Left kidney (tissue), 1 donor: ENCODE measurements at regions not wholly inside any gene's neighbourhood (a gene's known extent, or its start where the extent isn't known, plus 50 kb on each side); places are given as distances from the start of the nearest gene placed in this dataset.
"Not testable (repeated sequence)": the region's sequence is repeated elsewhere in the genome, so short reads cannot be mapped to it uniquely, and the experiment has no call there.

Experiments used
- DNase-seq: peaks from one replicate; pipeline ENCODE4 v3.0.0-alpha.2; 2013

GRCh38 chr9:7622481-7622880, 177.1 kb downstream of the DMAC1 start:
- DNase-seq: no peak

DNA sequence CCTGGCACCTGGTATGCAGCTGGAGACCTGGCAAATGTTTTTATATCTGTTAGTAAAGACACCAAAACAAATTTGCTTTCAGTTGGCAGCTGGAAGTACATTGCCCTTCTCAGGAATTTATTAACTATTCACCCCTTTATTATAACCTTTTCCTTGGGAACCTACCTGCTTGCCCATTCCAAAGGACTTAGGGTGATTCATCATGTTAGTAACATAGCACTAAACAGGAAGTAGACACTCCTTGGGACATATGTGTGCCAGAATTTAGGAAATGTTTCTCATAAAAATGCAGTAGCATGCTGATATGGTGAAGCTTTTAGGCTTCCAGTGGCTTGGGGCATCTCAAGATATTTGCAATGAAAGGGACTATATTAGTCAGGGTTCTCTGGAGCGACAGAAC, 184.2 kb downstream of the DMAC1 start:
- no peak for DNase-seq

- DNase-seq: no peak
Measured at GRCh38 chr9:7613931-7614330, 185.6 kb downstream of the DMAC1 start.

DNA sequence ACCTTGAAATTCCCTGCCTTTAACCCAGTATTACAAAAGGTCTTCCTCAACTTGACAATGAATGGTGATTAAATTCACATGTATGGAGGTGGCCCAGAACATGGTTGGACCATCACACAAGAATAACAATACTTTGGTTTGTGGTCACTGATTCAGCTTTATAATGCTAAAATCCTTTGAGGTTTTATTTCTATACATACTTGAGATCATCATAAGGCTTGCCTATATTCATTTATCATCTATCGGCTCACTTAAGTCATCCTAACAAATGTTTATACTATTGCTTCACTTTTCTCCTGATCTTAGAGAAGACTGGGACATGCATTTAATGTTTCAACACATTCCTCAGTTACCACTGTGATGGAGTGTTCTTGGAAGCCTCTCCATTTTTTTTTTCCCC, 191.3 kb downstream of the DMAC1 start:
- DNase-seq: no peak

DNA sequence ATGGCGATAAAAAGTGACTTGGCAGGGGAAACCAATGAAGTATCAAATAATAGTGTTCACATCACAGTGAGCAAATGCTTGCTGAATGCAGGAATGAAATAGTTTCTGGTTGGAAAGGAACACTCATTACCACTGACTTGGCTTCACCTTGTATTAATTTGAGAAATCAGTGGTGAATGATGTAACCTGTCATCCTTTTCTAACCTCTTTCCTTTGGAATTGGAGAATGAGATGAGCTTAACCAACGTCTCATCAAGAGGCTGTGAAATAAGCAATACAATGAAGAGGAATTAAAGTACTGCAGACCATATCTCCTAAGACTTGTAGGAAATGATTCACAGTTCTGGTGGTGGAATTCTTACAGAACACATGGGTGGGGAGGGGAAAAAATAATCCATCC, 192.2 kb downstream of the DMAC1 start:
- no peak for DNase-seq

DNA sequence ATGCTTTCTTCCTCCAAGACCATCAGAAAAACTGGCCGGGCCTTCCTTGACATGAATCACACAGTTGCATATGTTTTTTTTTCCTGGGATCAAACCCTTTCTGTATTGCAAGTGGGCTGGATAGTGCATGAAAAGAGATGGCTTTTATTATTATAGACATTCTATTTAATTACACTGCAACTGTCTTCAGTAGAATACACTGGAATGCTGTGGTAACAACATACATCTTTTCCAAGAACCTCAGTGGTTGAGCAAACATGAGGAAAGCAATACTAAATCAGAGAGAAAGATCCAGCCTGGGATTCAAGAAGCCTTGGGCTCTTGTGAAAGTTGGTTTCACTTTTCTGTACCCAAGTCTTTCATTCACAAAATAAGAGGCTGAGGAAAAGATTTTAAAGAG, 193.0 kb downstream of the DMAC1 start:
- DNase-seq: no peak

- no peak for DNase-seq
Measured at GRCh38 chr9:7601739-7602138, 197.8 kb downstream of the DMAC1 start.

- DNase-seq: no peak
Measured at GRCh38 chr9:7597716-7598115, 201.9 kb downstream of the DMAC1 start.

- peak; percentile 31 for DNase-seq
Measured at GRCh38 chr9:7592321-7593316, 207.0 kb downstream of the DMAC1 start.

DNA sequence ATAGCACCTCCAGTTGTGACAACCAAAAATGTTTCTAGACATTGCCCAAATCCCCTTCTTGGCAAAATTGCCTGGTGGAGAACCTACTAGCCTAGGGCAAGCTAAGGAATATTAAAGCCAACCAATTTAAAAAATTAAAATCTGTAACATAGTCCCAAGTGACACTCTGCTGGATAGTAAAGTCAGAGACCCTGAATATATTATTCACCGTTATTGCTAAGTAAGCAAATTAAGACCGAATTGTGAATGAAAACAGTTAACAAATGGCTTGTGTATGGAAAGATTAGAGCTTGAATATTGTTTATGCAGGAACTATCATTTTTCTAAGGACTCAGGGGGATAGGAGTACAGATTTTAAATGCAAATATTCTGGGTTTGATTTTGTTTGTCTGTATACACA, 208.1 kb downstream of the DMAC1 start:
- no peak for DNase-seq

DNA sequence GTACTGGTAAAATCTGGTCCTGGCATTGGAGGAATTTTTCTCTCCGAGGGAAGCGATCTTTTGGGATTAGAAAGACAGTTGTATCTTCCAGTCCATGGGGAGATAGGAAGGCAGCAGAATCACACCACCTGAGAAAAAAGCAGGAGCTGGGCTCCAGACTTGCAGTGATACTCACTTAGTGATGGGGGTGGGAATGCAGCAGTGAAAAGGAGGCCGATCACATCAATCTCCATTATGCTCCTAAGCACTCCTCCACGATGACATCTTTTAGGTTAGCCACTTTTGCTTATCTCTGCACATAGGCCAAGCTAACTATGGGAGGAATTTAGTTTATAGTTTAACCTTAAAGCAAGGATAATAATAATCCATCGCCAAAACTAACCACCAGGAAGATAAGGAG, 219.0 kb downstream of the DMAC1 start:
- no peak for DNase-seq

DNA sequence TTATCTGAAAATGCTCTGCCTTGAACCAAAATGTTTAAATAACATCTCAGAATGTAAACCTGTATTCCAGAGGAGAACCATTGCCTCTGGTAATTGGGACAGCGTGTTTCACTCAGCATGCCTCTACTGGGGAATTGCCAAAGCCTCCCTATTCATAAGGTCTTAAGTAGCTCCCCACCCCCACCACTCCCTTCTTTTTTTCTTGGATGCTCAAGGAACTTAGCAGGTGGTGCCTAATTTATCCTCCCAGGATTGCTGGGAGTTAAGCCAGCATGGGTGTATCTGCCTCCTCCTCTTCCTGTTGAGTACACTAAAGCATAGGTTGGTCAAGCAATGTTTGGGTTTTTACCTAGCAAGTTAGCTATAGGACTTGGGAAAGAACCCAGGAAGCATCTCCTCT, 220.2 kb downstream of the DMAC1 start:
- DNase-seq: no peak

DNA sequence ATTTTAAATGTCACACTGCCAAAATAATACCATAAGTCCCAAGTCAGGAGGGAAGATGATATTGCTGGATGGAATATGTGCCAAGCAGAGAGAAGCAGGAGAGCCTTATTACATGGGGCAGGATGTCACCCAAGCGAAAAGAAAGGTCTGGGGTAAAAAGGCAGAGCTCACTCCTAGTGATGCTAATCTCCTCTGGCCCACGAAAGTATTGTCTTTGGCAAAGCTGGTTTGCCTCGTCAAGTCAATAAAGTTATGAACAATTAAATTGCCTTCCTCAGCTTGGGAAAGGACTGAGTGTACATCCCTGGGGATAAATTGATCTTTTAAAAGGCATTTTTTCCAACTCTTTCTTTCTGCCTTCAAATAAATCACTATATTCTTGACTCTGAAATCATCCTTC, 220.6 kb downstream of the DMAC1 start:
- no peak for DNase-seq

DNA sequence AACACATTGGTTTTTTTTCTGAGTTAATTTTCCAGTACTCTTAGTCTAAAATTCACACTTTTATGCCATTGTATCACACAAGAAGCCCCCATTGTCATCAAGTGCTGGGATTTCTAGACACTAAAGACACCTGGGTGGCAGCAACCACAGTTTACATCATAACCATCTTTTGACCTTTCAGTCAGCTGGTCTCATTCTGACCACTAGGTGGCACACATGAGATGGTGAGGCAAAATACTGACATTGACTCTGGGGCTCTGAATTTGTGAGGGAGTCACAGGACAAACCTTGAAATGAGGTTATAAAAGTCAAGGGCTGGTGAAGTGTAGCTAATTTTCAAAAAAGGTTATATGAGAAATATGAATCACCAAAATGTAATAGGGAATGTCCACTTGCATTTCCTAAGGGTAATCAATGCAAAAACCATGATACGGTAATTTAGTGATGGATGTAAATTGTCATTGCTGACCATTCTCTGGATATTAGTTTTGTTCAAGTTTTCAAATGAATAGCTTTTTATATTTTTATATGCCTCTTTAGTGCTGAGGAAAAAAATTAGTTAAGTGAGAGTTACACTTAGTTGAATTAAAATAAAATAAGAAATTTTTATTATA, 229.4 kb downstream of the DMAC1 start:
- DNase-seq: peak; percentile 38

- no peak for DNase-seq
Measured at GRCh38 chr9:7567687-7568086, 231.9 kb downstream of the DMAC1 start.

DNA sequence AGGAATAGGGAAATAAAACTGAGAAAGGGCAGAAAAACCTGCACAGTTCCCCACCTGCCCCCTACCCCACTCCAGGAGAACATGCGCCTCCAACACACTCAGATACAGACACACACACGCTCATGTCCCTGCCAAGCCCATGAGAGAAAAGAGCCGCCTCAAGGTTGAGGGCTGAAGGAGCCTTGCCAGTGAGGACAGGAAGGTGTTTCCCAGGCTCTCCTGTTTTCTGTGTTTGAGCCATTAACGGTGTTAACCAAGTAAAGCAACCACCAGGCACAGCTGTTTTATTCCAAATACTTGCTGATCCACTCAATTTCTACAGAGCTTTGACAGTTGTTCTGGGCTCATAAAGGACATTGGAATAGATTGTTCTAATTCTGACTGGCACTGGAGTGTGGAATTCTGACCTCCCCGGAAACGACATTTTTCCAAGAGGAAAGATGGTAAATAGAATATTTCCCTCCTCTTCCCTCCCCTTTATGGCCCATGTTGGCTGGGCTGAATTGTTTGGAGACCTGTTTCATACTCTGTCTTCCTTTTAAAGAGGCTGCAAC, 238.0 kb downstream of the DMAC1 start:
- no peak for DNase-seq

DNA sequence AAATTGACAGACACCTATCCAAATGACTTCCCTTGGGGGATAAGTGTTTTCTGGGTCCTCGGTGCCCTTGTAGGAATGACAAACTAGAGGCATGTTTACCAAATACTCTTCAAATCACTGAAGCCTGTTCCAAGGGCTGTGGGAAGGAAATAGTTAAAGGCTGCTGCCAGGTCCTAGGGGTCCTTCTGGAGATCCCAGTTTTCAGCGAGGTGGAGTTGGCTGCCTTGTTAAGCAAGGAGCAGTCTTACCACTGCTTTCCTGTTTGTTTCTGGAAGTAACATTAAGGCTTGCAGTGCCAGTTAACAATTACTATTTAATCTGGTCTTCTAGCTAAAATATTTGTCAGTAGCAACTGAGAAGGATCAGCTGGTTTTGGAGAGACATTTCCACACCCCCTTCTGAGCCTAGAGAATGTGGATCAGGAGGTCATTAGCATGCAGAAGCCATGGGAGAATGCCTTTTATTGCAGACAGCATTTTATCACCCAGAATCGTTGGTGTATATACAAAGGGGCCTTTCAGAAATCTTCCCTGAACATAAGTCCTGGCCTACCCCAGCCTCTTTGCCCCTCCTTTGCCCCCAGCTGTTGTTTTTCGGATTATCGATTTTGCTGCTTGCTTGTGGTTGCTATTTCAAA, 238.8 kb downstream of the DMAC1 start:
- DNase-seq: no peak

DNA sequence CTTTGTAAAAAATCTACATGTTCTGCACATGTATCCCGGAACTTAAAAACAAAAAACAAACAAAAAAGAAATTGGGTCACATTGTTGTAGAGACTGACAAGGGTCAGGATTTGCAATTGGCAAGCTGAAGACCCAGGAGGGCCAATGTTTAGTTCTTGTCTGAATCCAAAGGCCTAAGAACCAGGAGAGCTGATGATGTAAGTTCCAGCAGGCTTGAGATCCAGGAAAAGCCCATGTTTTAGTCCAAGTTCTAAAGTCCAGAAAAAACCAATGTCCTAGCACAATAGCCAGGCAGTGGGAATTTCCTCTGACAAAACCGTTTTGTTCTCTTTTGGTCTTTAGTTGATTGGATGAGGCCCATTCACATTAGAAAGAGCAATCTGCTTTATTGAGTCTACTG, 244.9 kb downstream of the DMAC1 start:
- no peak for DNase-seq

DNA sequence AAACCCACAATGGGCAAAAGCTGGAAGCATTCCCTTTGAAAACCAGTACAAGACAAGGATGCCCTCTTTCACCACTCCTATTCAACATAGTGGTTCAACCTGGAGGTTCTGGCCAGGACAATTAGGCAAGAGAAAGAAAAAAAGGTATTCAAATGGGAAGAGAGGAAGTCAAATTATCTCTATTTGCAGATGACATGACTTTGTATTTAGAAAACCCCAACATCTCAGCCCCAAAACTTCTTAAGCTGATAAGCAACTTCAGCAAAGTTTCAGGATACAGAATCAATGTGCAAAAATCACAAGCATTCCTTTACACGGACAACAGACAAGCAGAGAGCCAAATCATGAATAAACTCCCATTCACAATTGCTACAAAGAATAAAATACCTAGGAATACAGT, 246.9 kb downstream of the DMAC1 start:
- DNase-seq: not testable (repeated sequence)

GRCh38 chr9:7549249-7549648, 250.3 kb downstream of the DMAC1 start:
- DNase-seq: no peak

DNA sequence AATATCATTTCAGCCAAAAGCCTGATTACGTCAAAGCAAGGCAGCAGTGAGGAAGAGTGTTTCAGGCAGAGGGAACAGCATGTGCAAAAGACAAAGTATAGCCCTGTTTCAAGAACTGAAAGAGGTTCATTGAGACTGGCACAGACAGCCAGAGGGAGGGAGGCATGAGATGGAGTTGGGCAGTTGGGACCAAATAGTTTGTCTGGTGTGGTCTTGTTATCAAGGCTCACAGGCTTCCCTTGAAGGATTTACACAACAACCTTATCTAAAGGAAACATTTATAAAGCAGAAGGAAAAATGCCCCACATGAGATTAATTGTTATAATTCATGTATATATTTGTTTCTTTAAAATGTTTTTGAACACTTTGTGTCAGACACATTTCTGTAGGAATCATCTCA, 253.3 kb downstream of the DMAC1 start:
- DNase-seq: no peak

DNA sequence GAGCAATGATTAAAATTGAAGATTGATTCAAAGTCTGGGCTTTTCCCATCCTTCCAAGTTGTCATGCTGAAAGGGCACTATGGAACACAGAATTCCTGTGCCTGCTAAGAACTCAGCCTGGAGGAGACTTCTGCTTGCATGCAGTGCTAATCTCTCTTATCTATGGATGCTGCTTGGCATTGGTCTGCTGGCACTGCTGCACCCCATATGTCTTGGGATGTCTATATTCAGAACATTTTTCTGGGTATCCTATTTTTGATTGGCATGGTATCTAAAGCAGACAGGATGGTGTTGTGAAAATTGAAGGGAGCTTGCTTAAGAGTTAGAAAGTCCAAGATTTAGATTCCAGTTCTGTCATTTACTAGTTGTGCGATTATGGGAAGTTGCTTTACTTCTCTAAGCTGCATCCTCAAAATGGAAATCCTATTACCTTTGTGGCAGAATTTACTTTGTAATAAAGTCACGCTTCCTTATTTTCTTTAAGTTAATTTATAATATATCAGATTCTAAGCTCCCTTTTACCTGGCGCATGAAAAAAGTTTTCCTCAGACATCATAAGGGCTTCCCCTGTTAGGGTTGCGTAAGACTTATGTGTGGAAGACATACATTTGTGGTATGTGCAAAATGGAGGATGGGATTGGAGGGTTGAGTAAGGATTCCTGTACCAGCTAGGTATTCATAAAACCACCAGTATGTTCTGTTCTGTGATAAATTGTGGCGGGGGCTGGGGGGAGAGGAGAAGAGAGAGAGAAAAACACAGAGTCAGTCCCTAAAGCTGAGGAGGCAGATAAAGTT, 254.0 kb downstream of the DMAC1 start:
- DNase-seq: no peak
